DMS153 treated with DMSO at 0.1 percent for 48 hours (cell line): ENCODE measurements at regions not wholly inside any gene's neighbourhood (a gene's known extent, or its start where the extent isn't known, plus 50 kb on each side); places are given as distances from the start of the nearest gene placed in this dataset.

Experiments
- DNase-seq: peaks from one replicate; lab custom pipeline; 2025; ENCODE audit not compliant: unreplicated experiment; lab: John Stamatoyannopoulos, UW

DNA sequence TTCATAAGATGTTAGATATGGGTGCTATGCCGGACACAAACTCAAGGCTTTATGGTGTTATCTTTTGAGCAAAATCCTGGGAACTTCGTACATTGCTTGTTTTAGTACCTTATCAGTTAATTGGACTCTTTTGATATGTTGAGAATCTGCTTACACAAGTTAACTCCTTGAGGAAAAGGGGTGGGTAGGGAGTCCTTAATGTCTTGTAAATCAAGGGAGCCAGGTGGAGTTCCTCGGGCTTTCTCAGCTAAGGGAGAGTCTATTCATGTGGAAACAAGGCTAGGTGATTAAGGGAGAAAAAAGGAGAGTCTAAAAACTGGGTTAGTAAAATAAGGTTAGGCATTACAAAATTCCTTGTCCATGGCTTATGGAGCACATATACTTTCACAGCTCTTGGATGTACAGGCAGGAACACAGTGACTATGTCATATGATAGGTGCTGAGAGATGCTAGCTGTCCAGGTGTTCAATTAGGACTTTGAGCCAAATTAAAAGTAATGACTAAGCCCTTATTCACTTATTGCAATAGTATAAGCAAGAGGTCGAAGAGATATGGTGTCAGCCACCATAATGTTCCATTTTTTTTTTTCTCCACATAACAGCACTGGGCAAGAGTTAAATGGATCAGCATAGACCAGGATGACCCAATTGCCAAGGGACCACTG, 59.5 kb upstream of the DYNAP start:
- no peak for DNase-seq

DNA sequence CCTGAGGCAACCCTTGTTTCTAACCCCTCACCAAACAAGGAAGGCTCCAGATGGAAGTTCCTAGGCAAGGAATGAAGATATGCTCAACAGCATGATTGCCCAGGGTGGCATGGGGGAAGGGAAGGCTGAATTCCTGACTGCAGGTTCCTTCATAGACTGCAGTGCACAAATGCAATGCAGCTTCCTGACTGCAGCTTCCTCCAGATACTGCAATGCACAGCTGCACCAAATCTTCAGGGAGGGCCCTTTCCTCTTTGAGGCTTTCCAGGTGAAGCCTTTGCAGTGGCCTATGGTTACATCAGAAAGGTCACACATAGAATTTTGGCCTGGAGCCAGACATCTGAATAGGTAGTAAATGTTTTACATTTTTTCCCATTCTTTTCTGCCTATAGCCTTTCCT, 58.8 kb upstream of the DYNAP start:
- DNase-seq: no peak

DNA sequence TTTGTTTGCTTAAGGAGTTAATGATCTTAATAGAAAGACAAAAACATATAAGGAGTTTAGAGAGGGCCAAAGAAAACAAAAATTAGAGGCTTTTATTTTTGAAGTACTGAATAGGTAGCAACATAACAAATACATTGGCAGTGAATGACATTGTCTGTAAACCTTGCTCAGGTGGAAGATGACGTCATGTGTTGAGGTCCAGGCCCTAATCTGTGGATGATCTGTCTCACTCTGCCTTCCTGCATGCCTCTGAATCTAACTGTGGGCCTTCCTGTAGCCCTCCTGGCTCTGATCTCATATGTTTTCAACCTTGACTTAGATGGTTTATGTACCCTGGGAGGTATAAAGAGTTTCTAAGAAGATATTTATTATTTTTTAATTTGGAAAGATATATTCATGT, 58.1 kb upstream of the DYNAP start:
- no peak for DNase-seq
